ENCODE measurements at regions not wholly inside any gene's neighbourhood (a gene's known extent, or its start where the extent isn't known, plus 50 kb on each side); places are given as distances from the start of the nearest gene placed in this dataset.

- DNase-seq (ENCODE audit: low spot score), result no peak
Measured at GRCh38 chr15:59953392-59953883, 50.7 kb upstream of the FOXB1 start.

GRCh38 chr15:59952960-59953359, 51.2 kb upstream of the FOXB1 start:
- no peak for DNase-seq (ENCODE audit: low spot score)

DNA sequence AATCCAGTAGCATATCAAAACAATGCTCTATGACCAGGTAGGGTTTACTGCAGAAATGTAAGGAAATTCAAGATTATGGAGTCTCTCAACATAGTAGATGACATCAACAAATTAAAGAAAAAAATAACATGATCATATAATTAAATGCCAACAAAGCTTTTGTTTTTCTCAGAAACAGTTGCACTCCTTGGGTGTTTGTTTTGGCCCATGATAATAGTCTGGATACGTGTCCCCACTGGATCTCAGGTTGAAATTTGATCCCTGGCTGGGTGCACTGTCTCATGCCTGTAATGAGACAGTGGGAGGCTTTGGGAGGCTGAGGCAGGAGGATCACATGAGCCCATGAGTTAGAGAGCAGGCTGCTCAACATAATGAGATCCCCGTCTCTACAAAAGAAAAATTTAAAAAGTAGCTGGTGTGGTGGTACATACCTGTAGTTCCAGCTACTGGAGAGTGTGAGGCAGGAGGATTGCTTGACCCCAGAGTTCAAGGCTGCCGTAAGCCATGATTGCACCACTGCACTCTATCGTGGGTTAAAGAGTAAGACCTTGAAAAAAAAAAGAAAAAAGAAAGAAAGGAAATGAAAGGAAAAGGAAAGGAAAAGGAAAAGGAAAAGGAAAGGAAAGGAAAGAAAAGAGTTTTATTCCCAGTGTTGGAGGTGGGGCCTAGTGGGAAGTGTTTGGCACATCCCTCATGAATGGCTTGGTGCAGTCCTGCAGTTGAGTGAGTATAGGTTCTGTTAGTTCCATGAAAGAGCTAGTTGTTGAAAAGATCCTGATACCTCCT, 53.3 kb upstream of the FOXB1 start:
- DNase-seq (ENCODE audit: low spot score), result no peak

- no peak for DNase-seq (ENCODE audit: low spot score)
Measured at GRCh38 chr15:59948924-59949613, 55.0 kb upstream of the FOXB1 start.

DNA sequence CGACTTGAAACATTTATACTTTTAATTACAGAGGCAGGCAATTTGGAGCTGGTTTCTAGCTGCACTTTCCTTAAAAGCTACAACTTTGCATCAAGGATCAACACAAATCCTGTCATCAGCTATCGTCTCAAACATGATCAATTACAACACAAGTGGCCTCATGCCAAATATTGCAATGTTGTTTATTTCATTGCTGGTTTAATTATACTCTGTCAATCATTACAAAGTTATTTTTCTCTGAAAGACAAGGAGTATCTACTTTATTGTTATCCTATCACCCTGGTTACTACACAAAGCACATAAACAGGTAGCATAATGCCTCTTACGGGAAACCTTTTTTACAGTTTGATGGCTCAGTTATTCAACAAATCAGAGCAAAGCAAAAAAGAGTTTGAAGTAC, 58.0 kb upstream of the FOXB1 start:
- DNase-seq (ENCODE audit: low spot score), result no peak

DNA sequence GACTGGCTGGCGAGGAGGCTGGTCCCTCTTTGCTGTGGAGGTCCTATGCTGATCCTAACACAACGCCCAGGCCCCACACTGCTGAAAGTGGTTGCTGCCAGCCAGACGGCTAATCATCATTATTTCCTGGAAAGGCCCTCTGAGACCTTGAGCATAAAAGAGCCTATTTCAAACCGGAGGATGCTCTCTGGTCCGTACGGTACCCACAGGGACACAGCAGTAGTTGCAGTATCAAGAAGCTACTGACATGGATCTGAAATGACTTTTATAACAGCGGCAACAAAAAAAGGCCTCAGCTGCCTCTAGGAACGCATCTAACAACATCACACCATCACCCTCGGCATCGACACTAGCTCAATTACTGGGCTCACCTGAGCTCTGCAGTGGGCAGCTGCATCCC, 59.1 kb upstream of the FOXB1 start:
- DNase-seq (ENCODE audit: low spot score), result no peak

- no peak for DNase-seq (ENCODE audit: low spot score)
Measured at GRCh38 chr15:59941612-59942011, 62.5 kb upstream of the FOXB1 start.

DNA sequence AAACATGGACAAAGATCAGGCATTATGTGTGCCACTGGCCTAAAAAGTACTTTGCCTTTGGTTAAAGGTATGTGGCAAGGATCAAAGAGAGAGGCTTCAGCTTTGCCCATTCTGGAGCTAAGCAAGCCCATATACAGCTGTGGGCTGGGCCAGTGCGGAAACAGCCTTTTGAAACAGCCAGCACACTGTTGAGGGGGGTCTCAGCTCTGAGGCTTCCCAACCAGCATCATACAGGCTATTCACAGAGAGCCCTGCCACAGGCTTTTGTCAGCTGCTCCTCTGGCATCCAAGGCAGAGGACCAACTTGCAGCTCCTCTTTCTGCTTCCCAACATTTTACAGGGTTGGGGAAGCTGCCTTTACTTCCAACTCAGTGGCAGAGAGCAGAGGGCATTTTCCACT, 63.2 kb upstream of the FOXB1 start:
- DNase-seq (ENCODE audit: low spot score), result no peak

DNA sequence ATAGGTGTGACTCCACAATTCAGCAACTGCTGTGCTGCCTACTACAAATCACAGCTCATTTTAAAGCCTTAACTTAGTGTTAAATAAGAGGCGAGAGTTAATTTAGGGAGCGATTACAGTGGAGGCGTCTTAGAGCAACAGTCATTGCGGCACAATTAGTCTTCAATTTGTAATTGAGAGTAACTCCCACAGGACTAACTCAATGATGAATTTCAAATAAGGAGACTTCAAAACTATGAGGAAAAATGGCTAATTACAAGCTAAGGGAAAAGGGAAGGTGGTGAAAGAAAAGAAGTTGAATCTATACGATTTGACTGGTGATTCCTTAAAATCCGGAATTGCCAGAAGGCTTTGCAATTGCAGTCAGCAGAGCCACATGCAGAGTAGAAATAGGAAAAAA, 63.7 kb upstream of the FOXB1 start:
- DNase-seq (ENCODE audit: low spot score), result no peak

DNA sequence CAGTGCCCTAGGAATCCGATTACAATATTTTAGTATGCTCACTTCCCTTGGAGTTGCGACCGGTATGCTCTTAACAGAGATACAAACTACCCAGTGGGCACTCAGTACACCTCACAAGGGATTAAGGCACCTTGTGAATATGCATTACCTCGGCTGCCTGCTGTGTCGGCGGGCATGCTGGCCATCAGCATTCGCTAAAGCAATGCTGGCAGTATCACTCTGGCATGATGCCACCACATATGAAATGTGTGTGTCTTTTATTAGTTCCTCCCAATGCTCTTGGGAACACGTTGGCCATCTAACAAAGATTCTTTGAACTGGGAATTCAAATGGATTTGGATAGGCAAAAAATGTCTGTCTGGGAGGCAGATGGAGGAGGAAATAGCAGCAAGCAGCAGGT, 67.4 kb upstream of the FOXB1 start:
- no peak for DNase-seq (ENCODE audit: low spot score)

GRCh38 chr15:59933607-59934006, 70.5 kb upstream of the FOXB1 start:
- no peak for DNase-seq (ENCODE audit: low spot score)

GRCh38 chr15:59931646-59932261, 72.4 kb upstream of the FOXB1 start:
- DNase-seq (ENCODE audit: low spot score), result no peak

DNA sequence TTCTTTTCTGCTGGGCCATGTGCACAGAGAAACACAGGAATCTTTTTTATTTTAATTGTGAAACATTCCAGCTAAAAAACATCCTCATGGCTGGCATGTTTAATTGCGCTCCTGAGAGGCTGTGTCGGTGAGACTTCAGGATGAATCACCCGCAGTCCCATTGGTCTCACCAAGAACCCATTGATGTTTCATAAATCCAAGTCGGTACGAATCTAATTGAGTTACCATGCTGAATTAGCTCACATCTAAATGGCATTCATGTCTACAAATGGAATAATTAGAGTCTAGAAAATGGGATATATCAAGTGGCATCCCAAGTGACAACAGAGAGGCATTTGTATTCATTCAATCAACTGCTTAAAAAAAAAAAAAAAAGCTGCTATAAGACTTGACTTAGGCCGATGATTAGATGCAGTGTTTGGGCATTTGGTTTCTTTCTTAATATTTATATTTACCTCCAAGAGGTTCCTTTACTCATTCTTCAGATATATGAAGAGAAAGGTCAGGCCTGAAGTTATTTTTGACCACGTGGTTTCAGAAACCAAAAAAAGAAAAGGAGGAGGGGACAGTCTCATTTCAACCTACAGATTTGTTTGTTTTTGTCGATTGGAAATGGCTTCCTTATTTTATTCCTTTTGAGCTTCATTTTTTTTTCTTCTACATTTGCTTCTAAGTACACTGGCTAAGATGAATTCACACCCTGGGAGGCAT, 79.1 kb upstream of the FOXB1 start:
- no peak for DNase-seq (ENCODE audit: low spot score)

- no peak for DNase-seq (ENCODE audit: low spot score)
Measured at GRCh38 chr15:59924096-59924495, 80.0 kb upstream of the FOXB1 start.

- DNase-seq (ENCODE audit: low spot score), result no peak
Measured at GRCh38 chr15:59923508-59923907, 80.6 kb upstream of the FOXB1 start.

DNA sequence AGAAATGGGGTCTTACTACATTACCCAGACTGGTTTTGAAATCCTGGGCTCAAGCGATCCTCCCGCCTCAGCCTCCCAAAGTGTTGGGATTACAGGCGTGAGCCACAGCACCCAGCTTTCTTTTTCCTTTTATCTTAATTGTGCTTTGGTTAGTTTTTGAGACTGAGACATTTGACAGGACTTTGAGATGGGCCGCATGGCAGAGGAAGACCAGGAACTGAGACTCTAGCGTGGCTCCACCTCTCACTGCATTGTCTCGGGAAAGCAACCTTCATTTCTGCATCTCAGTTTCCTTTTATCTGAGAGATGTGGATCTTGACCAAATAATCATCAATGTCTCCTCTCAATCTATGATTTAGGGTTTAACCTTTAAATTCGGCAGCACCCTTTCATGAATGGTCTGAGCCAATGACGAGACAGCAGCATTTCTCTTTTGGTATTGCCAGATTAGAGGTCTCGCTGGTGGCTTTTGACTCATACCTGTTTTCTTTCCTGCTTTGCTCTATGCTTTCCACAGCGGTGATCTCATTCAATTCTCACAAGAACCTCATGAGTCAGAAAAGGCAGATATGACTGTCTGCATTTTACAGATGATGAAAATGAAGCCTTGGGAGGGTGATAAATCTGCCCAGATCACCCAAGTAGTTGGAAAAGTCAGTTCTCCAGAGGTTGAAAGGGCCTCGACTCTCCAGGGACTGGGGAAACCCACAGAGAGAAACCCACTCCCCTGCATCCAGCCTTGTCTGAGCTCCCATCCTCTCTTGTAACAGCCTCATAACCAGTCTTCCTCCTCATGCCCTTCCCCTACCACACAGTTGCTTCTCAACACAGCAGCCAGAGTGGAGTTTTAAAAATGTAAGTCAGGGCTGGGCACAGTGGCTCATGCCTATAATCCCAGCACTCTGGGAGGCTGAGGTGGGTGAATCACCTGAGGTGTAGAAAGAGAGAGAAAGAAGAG, 84.8 kb upstream of the FOXB1 start:
- DNase-seq (ENCODE audit: low spot score), result no peak

DNA sequence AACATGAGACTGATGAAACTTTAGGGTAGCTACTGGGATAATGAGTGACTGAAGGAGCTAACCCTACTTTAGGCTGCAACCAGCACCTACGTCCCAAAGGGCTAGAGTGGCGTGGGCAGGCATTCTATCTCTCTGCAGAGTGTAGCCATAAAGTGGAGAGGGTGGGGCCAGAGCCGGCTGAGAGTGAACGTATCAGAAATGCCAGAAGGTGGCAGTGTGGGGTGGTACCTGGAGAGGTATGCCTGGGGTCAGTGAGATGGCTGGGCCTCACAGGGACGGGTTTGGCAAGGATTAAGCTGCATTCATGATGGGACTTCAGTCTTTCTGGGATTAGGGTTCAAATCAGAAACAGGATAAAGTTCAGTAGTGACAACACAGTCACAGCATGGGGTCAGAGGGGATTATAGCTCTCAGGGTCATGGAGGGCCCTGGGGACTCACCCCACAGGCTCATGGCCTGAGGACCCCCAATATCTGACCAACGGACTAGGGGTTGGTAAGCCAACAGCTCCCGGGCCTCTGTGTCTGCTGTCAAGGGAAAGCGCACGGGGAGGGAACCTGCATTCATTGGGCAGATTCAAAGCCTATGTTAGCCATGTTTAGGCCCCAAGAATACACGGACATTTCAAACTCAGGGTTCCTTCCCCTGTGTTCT, 86.5 kb upstream of the FOXB1 start:
- peak; percentile 41 for DNase-seq (ENCODE audit: low spot score)

DNA sequence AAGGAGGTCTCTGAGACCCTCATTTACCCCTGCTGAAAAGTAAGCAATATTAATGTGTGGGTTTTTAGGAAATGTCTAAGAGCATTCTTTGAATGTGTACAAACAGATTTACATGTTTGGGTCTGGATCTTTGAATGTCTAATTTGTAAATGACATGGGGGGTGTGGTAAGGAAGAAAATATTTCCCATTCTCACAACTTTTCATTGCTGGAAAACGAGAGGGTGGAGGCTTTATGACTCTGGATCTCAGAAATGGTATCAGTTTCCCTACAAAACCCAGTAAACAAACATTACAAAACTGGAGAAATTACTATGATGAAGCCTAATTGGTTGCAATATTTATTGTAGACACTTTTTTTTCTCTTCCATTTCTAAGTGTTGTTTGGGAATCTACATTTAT, 98.1 kb upstream of the FOXB1 start:
- no peak for DNase-seq (ENCODE audit: low spot score)

DNA sequence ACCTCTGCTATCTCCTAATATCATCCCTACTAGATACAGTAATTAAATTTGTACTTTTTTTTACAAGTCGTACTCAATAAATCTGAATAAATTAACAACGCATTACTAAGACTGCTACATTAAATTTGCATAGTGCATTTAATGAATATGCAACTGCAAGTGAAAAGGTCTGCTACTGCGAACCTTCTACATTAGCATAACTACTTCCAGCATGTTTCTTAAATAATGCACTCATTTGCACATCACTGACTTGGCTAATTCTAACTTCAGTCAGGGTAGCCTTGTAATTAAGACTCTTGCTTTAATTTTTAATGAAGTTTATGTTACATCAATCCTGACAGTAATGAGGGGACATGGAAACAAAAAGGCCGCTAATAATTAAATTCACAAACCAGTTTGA, 98.9 kb upstream of the FOXB1 start:
- no peak for DNase-seq (ENCODE audit: low spot score)

DNA sequence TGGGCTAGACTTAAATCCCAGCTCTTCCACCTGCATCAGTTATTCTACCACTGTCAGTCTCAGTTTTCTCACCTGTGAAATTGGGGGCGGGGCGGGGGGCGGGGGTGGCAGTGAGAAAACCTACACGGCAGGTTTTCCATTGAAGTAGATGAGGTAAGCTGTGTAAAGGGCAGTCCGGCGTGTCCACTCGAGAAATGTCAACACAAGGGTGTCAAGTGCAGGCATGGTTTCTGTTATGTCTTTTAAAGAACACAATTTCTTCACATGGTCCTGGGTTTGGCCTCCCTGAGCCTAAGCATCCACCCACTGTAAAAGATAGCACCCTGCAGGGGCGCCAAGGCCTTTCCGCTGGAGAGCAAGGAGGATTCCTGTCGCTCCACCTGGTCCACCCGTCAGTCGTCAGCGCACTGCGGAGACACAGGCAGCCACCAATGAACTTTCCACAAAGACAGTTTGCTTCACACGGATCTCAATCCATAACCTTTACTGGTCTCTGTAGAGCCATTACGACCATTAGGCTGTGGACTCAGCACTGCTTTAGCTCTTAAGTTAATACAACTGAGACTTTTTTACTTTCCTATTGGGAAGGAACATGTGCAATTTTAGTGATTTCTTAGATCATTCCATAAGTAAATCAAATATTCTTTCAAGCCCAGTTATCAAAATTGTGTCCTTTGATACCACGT, 99.5 kb upstream of the FOXB1 start:
- no peak for DNase-seq (ENCODE audit: low spot score)
